CD4-positive, alpha-beta T cell treated with Interleukin-4 for 4 hours (primary cell): ENCODE measurements at regions not wholly inside any gene's neighbourhood (a gene's known extent, or its start where the extent isn't known, plus 50 kb on each side); places are given as distances from the start of the nearest gene placed in this dataset.
"Not testable (repeated sequence)": the region's sequence is repeated elsewhere in the genome, so short reads cannot be mapped to it uniquely, and the experiment has no call there.

Experiments
- DNase-seq: peaks from one replicate; pipeline ENCODE4 v3.0.0-alpha.2; 2020

DNA sequence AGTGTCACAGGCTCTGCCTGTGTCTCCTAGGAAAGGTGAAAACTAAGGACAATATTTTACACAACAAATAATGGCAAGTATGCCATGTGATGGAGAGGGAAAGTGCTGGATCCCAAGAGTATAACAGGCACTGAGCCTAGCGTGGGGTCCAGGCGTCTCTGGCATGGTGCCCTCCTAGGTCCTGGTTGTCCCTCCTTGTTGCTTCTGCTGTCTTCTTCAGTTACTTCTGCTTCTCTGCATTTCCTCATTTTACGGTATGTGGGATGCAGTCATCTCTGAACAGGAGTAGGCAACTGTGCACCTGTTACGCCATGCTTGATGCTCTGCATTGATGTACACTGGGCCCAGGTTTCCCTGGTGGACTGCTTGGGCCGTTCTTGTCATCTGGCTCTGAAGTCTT is 1480.8 kb downstream of the FOXD4L5 start:
- not testable (repeated sequence) for DNase-seq

- not testable (repeated sequence) for DNase-seq
These were observed 1490.8 kb downstream of the FOXD4L5 start for GRCh38 chr9:63794081-63794685.

- DNase-seq = not testable (repeated sequence)
These were observed 1497.6 kb downstream of the FOXD4L5 start for GRCh38 chr9:63787454-63787853.

DNA sequence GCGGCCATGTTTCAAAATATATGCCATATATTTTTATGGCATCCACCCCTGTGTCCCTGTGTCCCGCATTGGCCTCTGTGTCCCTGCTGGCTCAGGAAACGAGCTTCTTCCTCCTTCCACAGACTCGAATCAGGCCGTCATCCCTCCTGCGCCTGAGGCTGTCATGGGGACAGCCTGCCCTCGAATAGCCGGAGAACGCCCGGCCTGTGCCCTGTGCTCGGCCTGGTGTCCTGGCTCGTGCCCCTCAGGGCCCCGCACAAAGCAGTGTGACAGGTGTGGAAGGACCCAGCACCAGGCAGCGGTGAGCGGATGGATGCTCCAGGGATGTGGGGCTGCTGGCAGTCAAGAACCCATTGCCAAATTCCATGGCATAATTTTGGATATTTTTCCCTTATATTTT is 1500.0 kb downstream of the FOXD4L5 start:
- not testable (repeated sequence) for DNase-seq

DNA sequence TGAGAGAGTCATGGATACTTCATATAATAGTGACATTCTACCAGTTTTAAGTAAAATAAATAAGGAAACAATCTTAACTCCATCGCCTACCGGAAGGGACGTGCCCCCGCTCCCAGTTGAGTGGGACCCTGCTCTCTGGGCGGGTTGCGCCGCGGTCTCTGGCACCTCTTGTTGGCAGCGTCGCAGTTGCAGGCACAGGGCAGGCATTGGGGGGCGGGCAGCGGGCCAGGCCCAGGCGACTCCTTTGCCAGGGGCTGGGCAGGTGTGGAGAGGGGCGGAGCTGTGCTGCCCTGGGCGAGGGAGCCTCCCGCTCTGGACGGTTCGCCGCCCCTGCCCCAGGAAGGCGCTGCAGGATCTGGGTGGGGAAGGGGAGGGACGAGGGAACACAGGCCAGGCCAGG is 1500.6 kb downstream of the FOXD4L5 start:
- not testable (repeated sequence) for DNase-seq

DNA sequence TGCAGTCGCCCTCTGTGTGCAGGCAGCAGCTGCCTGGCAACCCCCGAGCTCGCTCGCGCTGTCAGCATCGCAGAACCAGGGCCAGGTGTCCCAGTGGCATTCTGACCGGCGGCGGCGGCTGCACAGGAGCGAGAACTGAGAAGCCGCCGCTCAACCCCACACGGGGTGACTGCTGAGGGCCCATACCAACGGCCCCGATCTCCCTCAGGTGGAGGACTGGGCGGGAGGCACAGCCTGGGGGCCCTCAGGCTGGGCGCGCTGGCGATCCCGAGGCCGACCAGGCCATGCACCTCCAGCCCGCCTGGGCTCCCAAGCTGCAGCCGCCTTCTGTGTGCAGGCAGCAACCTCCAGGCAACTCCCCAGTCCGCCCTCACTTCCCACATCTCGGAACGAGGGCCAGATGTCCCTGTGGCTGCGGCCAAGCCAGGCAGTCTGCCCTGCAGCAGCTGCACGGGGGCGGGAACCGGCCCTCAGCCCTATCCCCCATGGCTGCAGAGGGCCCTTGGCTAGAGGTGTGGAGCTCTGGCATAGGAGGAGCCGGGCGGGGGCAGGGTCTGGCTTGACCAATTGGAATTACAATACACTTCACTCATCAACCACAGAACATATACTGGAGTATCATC is 1503.1 kb downstream of the FOXD4L5 start:
- not testable (repeated sequence) for DNase-seq

DNA sequence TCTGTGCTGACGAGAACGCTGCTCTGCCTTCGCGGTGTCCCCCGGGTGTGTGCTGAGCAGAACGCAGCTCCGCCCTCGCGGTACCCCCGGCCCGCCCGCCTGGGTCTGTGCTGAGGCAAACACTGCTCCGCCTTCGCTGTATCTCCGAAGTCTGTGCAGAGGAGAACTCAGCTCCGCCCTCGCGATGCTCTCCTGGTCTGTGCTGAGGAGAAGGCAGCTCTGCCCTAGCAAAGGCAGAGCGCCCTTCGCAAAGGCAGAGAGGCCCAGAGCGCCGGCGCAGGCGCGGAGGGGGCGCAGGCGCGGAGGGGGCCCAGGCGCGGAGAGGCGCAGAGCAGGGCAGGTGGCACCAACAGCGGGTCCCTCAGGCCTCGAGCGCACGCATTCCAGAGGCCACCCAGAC is 1503.6 kb downstream of the FOXD4L5 start:
- DNase-seq = not testable (repeated sequence)

- DNase-seq = not testable (repeated sequence)
These were observed 1508.8 kb downstream of the FOXD4L5 start for GRCh38 chr9:63776220-63776619.

DNA sequence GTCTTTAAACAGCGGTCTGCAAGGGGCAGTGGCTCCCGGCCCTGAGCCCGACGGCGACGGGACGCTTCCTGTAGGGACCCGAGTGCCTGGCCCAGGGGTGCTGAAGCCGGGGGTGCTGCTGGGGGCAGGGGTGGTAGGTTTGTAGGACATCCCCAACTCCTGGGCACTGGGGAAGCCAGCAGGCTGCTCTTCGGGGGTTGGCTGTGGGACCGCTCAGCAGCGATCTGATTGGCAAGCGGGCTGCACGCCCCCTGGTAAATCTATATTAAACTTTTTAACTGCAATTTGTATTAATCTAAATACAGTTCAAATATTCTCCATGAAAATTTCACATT is 1510.0 kb downstream of the FOXD4L5 start:
- DNase-seq = not testable (repeated sequence)

- not testable (repeated sequence) for DNase-seq
These were observed 1510.5 kb downstream of the FOXD4L5 start for GRCh38 chr9:63774369-63775091.

GRCh38 chr9:63762230-63762629 is 1522.8 kb downstream of the FOXD4L5 start:
- not testable (repeated sequence) for DNase-seq

GRCh38 chr9:63729021-63729420 is 1556.0 kb downstream of the FOXD4L5 start:
- not testable (repeated sequence) for DNase-seq

GRCh38 chr9:63728287-63728686 is 1556.7 kb downstream of the FOXD4L5 start:
- no peak for DNase-seq

DNA sequence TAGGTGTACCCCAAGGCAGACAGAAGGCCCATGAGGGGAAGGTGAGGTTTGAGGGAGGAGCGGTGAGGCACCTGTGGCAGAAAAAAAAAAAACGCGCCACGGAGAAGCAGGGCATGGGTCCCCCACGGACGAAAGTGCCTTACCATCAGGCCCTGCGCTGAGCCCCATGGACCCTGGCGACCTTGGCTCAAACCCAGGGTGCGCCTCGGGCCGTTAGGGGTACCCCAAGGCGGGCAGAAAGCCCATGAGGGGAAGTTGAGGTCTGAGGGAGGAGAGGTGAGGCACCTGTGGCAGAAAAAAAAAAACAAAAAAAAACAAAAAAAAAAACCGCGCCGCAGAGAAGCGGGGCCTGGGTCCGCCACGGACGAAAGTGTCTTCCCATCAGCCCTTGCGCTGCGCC is 1576.7 kb downstream of the FOXD4L5 start:
- DNase-seq = not testable (repeated sequence)

- DNase-seq = not testable (repeated sequence)
These were observed 1580.6 kb downstream of the FOXD4L5 start for GRCh38 chr9:63704456-63704855.

DNA sequence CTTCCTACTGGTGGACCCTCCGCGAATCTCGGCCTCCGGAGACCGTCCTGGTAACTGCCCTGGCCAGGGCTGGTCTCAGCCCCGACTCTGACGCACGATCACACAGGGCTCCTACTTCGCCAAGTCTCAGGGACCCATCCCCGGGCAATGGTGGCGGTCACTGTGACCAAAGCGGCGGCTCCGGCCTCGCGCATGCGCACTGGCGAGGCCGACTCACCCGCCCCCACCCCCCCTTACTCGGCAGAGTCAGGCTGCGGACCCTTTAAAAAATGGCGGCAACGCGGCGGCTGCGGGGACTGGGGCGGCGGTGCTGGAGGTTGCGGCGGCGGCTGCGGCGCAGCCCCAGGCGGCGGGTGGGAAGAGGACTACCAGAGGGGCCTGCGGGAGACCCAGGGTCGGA is 1581.3 kb downstream of the FOXD4L5 start:
- not testable (repeated sequence) for DNase-seq

DNA sequence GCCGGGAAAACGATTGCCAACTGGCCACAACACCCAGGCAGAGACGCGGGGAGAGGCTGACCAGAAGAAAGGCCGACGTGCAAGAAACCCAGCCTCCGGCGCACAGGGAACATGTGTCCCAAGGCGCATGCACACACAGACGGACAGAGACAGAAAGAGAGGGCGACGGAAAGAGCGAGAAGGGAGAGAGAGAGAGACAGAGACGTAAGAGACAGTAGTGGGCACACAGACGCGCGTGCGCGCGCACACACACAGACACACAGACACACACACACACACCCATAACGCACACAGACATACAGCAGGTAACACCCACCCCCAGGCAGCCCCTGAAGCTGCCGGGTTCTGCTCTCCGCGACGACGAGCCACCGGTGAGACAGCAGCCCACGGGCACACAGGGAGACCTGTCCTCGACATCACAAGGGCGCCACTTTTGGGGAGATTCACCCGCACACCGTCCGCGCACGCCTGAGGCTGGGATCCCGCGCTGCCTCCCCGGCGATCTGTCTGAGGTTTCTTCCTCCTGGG is 1581.8 kb downstream of the FOXD4L5 start:
- DNase-seq = not testable (repeated sequence)
